Hepatocyte (in vitro differentiated cells): ENCODE measurements at regions not wholly inside any gene's neighbourhood (a gene's known extent, or its start where the extent isn't known, plus 50 kb on each side); places are given as distances from the start of the nearest gene placed in this dataset.

Experiments used
- DNase-seq: peaks from one replicate; pipeline ENCODE4 v3.0.0-alpha.2; 2016; ENCODE audit warnings: low spot score
- H2AFZ ChIP-seq: fragments of 200-600 bp; sonication (generic); 2 replicates; pipeline ENCODE4 v1.6.0; 2016; ENCODE audit warnings: antibody characterized with exemption, mild to moderate bottlenecking
- H3K27ac ChIP-seq: fragments of 200-600 bp; sonication (generic); 2 replicates; pipeline ENCODE4 v1.5.1; 2016; ENCODE audit warnings: mild to moderate bottlenecking
- H3K27me3 ChIP-seq: fragments of 200-600 bp; sonication (generic); 2 replicates; pipeline ENCODE4 v1.6.1; 2016
- H3K36me3 ChIP-seq: fragments of 200-600 bp; sonication (generic); replicated peaks from 2 replicates; pipeline ENCODE4 v1.5.1; 2016; ENCODE audit warnings: low read depth; ENCODE audit not compliant: insufficient read depth
- H3K4me1 ChIP-seq: fragments of 200-600 bp; sonication (generic); 2 replicates; pipeline ENCODE4 v1.5.1; 2016; ENCODE audit warnings: mild to moderate bottlenecking, moderate library complexity; ENCODE audit not compliant: insufficient read depth
- H3K4me2 ChIP-seq: fragments of 200-600 bp; sonication (generic); 2 replicates; pipeline ENCODE4 v1.6.0; 2016
- H3K4me3 ChIP-seq: fragments of 200-600 bp; sonication (generic); 2 replicates; pipeline ENCODE4 v1.5.1; 2016; ENCODE audit warnings: mild to moderate bottlenecking
- H3K79me2 ChIP-seq: fragments of 200-600 bp; sonication (generic); 2 replicates; pipeline ENCODE4 v1.6.0; 2017; ENCODE audit warnings: mild to moderate bottlenecking
- H3K9me2 ChIP-seq: fragments of 200-600 bp; sonication (generic); replicated peaks from 2 replicates; pipeline ENCODE4 v1.6.0; 2017; ENCODE audit warnings: mild to moderate bottlenecking; ENCODE audit not compliant: insufficient read depth
- H3K9me3 ChIP-seq: fragments of 200-600 bp; sonication (generic); 2 replicates; pipeline ENCODE4 v1.5.1; 2016; ENCODE audit warnings: low read depth, mild to moderate bottlenecking
- H4K20me1 ChIP-seq: fragments of 200-600 bp; sonication (generic); 2 replicates; pipeline ENCODE4 v1.6.0; 2016; ENCODE audit warnings: mild to moderate bottlenecking; ENCODE audit not compliant: insufficient read depth, poor library complexity, severe bottlenecking
- EZH2 ChIP-seq: fragments of 200-600 bp; sonication (generic); IDR thresholded peaks from 2 replicates; pipeline ENCODE4 v1.6.1; 2016; ENCODE audit warnings: antibody characterized with exemption, mild to moderate bottlenecking, borderline replicate concordance
- EZH2phosphoT487 ChIP-seq: fragments of 200-600 bp; sonication (generic); IDR thresholded peaks from one replicate; pipeline ENCODE4 v1.6.1; 2018; ENCODE audit warnings: antibody characterized with exemption, mild to moderate bottlenecking, low read depth, moderate library complexity; ENCODE audit not compliant: unreplicated experiment, severe bottlenecking
- WGBS: methylation state at CpG from one replicate; pipeline ENCODE4 v1.1.6; 2016; ENCODE audit warnings: low lambda C conversion rate; ENCODE audit errors: missing lambda C conversion rate; 5-methylcytosine and 5-hydroxymethylcytosine counted together
- TF ChIP-seq, protein P1 (sequence below): fragments of 200-600 bp; sonication (generic); IDR thresholded peaks from 2 replicates; pipeline ENCODE4 v1.5.1; 2016; ENCODE audit warnings: antibody characterized with exemption, mild to moderate bottlenecking; ENCODE audit not compliant: poor library complexity

- TF ChIP-seq, protein P1, sequence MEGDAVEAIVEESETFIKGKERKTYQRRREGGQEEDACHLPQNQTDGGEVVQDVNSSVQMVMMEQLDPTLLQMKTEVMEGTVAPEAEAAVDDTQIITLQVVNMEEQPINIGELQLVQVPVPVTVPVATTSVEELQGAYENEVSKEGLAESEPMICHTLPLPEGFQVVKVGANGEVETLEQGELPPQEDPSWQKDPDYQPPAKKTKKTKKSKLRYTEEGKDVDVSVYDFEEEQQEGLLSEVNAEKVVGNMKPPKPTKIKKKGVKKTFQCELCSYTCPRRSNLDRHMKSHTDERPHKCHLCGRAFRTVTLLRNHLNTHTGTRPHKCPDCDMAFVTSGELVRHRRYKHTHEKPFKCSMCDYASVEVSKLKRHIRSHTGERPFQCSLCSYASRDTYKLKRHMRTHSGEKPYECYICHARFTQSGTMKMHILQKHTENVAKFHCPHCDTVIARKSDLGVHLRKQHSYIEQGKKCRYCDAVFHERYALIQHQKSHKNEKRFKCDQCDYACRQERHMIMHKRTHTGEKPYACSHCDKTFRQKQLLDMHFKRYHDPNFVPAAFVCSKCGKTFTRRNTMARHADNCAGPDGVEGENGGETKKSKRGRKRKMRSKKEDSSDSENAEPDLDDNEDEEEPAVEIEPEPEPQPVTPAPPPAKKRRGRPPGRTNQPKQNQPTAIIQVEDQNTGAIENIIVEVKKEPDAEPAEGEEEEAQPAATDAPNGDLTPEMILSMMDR = no peak
- no peak for TF ChIP-seq EZH2phosphoT487
- no peak for TF ChIP-seq EZH2
- WGBS = 51% methylated on average over 3 of the region's 3 CpGs
These were observed 99.1 kb upstream of the SEC61G start for GRCh38 chr7:54858008-54858692.

GRCh38 chr7:54859066-54859465 is 100.1 kb upstream of the SEC61G start:
- Histone ChIP-seq H3K4me2 (no peak overlapping the region), H3K4me3 (no peak overlapping the region), H3K79me2 (no peaks in the 10 kb centered on the region), H3K9me2 (no peaks in the 10 kb centered on the region), H3K36me3 (no peaks in the 10 kb centered on the region), H4K20me1 (no peaks in the 10 kb centered on the region), H2AFZ (no peak overlapping the region), H3K27ac (no peak overlapping the region), H3K4me1 (no peaks in the 10 kb centered on the region), H3K9me3 (no peaks in the 10 kb centered on the region), H3K27me3 (peaks cover 3% of the 10 kb centered on the region)
- no peak for DNase-seq
- TF ChIP-seq EZH2phosphoT487 = no peak
- no peak for TF ChIP-seq EZH2
- TF ChIP-seq, protein P1 = no peak

More at GRCh38 chr7:54858008-54858692, 99.1 kb upstream of the SEC61G start:
- Histone ChIP-seq H3K4me2 (no peak overlapping the region), H3K36me3 (no peaks in the 10 kb centered on the region), H3K27me3 (peaks cover 3% of the 10 kb centered on the region), H3K9me3 (no peaks in the 10 kb centered on the region), H3K4me3 (no peak overlapping the region), H3K79me2 (no peaks in the 10 kb centered on the region), H3K4me1 (no peaks in the 10 kb centered on the region), H3K27ac (no peak overlapping the region), H2AFZ (no peak overlapping the region), H3K9me2 (no peaks in the 10 kb centered on the region), H4K20me1 (no peaks in the 10 kb centered on the region)
- DNase-seq = no peak

GRCh38 chr7:54859545-54859944 is 100.5 kb upstream of the SEC61G start:
- no peak for DNase-seq
- Histone ChIP-seq H4K20me1 (no peaks in the 10 kb centered on the region), H3K9me2 (no peaks in the 10 kb centered on the region), H3K27ac (no peak overlapping the region), H3K27me3 (peaks cover 3% of the 10 kb centered on the region), H3K9me3 (no peaks in the 10 kb centered on the region), H3K79me2 (no peaks in the 10 kb centered on the region), H3K4me3 (no peak overlapping the region), H3K4me2 (no peak overlapping the region), H3K4me1 (peaks cover 1% of the 10 kb centered on the region), H2AFZ (no peak overlapping the region), H3K36me3 (no peaks in the 10 kb centered on the region)
- 83% methylated on average over 4 of the region's 4 CpGs for WGBS
- TF ChIP-seq EZH2 = no peak
- TF ChIP-seq EZH2phosphoT487 = no peak

DNA sequence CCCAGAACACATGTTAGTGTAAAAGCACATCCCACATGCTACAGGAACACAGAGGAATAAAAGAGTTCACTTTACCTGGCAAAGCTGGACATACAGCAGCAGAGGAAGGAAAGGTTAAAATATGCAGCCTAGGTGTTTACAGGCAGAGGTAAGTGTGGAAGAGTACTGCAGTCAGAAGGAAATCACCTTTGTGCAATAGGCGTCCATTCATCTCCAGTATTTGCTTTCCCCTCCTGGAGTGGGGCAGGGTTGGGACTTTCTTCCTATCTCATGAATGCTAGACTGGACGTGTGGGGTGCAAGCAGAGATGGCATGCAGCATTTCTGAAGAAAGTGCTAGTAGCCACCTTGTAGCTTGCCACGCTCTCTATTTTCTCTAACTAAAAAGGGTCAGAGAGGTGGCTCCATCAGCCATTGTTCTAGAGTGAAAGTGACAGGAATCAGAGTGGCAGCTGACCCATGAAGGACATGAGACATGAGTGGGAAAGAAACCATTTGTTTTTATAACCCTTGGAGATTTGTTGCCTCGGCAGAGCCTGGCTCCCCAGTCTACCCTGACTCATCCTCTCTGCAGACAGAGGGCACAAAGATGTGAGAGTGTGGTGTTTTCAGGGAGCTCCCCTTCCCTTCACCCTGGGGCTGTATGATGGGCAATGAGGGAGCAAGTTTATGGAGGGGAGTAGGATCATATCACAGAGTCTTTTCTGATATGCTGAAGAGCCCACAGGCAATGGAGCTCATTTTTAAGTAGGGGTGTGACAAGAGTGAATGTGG is 101.2 kb upstream of the SEC61G start:
- H4K20me1 ChIP-seq = no peaks in the 10 kb centered on the region
- WGBS = 67% methylated on average over 4 of the region's 4 CpGs
- no peak overlapping the region for H3K4me2 ChIP-seq
- H3K9me3 ChIP-seq = no peaks in the 10 kb centered on the region
- H3K9me2 ChIP-seq = no peaks in the 10 kb centered on the region
- no peak overlapping the region for H3K27ac ChIP-seq
- no peaks in the 10 kb centered on the region for H3K79me2 ChIP-seq
- no peaks in the 10 kb centered on the region for H3K36me3 ChIP-seq
- DNase-seq = no peak
- H3K4me3 ChIP-seq = no peak overlapping the region
- peaks cover 8% of the 10 kb centered on the region for H3K4me1 ChIP-seq
- H3K27me3 ChIP-seq = peaks cover 3% of the 10 kb centered on the region
- H2AFZ ChIP-seq = no peak overlapping the region
- TF ChIP-seq EZH2 (no peak), EZH2phosphoT487 (no peak)
- TF ChIP-seq, protein P1 = no peak
